ENCODE measurements at regions not wholly inside any gene's neighbourhood (a gene's known extent, or its start where the extent isn't known, plus 50 kb on each side); places are given as distances from the start of the nearest gene placed in this dataset.
"Not testable (repeated sequence)": the region's sequence is repeated elsewhere in the genome, so short reads cannot be mapped to it uniquely, and the experiment has no call there.

GRCh38 chr9:36458430-36458915, 58.4 kb upstream of the RNF38 start:
- not testable (repeated sequence) for DNase-seq

GRCh38 chr9:36457836-36458429, 57.9 kb upstream of the RNF38 start:
- DNase-seq: no peak

GRCh38 chr9:36456480-36457065, 56.5 kb upstream of the RNF38 start:
- no peak for DNase-seq

- DNase-seq: no peak
Observed at GRCh38 chr9:36451949-36452348, 51.9 kb upstream of the RNF38 start.

DNA sequence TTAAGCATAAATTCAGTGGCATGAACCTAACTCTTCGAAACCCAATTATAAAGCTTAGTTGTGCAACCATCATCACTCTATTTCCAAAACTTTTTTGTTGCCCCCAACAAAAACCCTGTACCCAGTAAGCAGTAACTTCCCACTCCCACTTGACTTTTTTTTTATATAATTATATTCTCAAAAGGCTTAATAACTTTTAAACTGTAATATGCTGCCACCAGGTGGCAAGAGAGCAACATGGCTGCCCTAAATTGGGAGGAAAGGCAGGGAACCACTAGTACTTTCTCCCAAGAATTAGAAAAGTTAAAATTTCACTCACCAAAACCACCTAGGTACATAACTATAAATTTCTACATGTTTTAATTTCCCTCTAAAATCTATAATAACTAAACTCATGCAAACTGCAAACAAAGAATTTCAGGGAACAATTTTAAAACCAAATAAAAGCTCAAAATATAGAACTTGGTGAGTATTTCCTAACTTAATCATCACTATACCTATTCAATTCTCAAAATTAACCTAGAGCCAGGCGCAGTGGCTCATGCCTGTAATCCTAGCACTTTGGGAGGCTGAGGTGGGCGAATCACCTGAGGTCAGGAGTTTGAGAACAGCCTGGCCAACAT, 50.2 kb upstream of the RNF38 start:
- no peak for DNase-seq
